ENCODE measurements at regions not wholly inside any gene's neighbourhood (a gene's known extent, or its start where the extent isn't known, plus 50 kb on each side); places are given as distances from the start of the nearest gene placed in this dataset.
"Not testable (repeated sequence)": the region's sequence is repeated elsewhere in the genome, so short reads cannot be mapped to it uniquely, and the experiment has no call there.

GRCh38 chr9:110095776-110096175, 112.2 kb downstream of the C9orf152 start:
- H3K27ac ChIP-seq (ENCODE audit: low read length) = no peak overlapping the region
- no peaks in the 10 kb centered on the region for H3K27me3 ChIP-seq (ENCODE audit: control insufficient read depth in 1 of 2, insufficient read depth in 2 of 2, low read length in 2 of 2)
- peaks cover 7% of the 10 kb centered on the region for H3K4me1 ChIP-seq (ENCODE audit: control insufficient read depth, insufficient read depth, low read length)
- no peaks in the 10 kb centered on the region for H3K36me3 ChIP-seq (ENCODE audit: control insufficient read depth in 2 of 2, insufficient read depth in 2 of 2, low read length in 2 of 2)
- H3K9ac ChIP-seq (ENCODE audit: low read length in 2 of 2) = no peak overlapping the region
- no peaks in the 10 kb centered on the region for H3K9me3 ChIP-seq (ENCODE audit: control insufficient read depth in 2 of 2, low read length in 2 of 2)
- H3K4me3 ChIP-seq (ENCODE audit: low read length in 2 of 2) = no peak overlapping the region

GRCh38 chr9:110096674-110097073, 111.3 kb downstream of the C9orf152 start:
- H3K4me3 ChIP-seq (ENCODE audit: low read length in 2 of 2); H3K4me1 ChIP-seq (ENCODE audit: control insufficient read depth, insufficient read depth, low read length); H3K9ac ChIP-seq (ENCODE audit: low read length in 2 of 2); H3K27me3 ChIP-seq (ENCODE audit: control insufficient read depth in 1 of 2, insufficient read depth in 2 of 2, low read length in 2 of 2); H3K27ac ChIP-seq (ENCODE audit: low read length); H3K9me3 ChIP-seq (ENCODE audit: control insufficient read depth in 2 of 2, low read length in 2 of 2); H3K36me3 ChIP-seq (ENCODE audit: control insufficient read depth in 2 of 2, insufficient read depth in 2 of 2, low read length in 2 of 2): not testable (repeated sequence)

- Histone ChIP-seq H3K9me3 (ENCODE audit: control insufficient read depth in 2 of 2, low read length in 2 of 2) (no peaks in the 10 kb centered on the region), H3K27me3 (ENCODE audit: control insufficient read depth in 1 of 2, insufficient read depth in 2 of 2, low read length in 2 of 2) (no peaks in the 10 kb centered on the region), H3K27ac (ENCODE audit: low read length) (no peak overlapping the region), H3K4me1 (ENCODE audit: control insufficient read depth, insufficient read depth, low read length) (peaks cover 9% of the 10 kb centered on the region), H3K4me3 (ENCODE audit: low read length in 2 of 2) (no peak overlapping the region), H3K36me3 (ENCODE audit: control insufficient read depth in 2 of 2, insufficient read depth in 2 of 2, low read length in 2 of 2) (no peaks in the 10 kb centered on the region), H3K9ac (ENCODE audit: low read length in 2 of 2) (no peak overlapping the region)
Observed at GRCh38 chr9:110099236-110100095, 108.5 kb downstream of the C9orf152 start.

- H3K36me3 ChIP-seq (ENCODE audit: control insufficient read depth in 2 of 2, insufficient read depth in 2 of 2, low read length in 2 of 2) = no peaks in the 10 kb centered on the region
- H3K4me3 ChIP-seq (ENCODE audit: low read length in 2 of 2) = no peak overlapping the region
- no peaks in the 10 kb centered on the region for H3K9me3 ChIP-seq (ENCODE audit: control insufficient read depth in 2 of 2, low read length in 2 of 2)
- no peak overlapping the region for H3K27ac ChIP-seq (ENCODE audit: low read length)
- peaks cover 7% of the 10 kb centered on the region for H3K4me1 ChIP-seq (ENCODE audit: control insufficient read depth, insufficient read depth, low read length)
- no peaks in the 10 kb centered on the region for H3K27me3 ChIP-seq (ENCODE audit: control insufficient read depth in 1 of 2, insufficient read depth in 2 of 2, low read length in 2 of 2)
- no peak overlapping the region for H3K9ac ChIP-seq (ENCODE audit: low read length in 2 of 2)
Observed at GRCh38 chr9:110101531-110102161, 106.3 kb downstream of the C9orf152 start.

GRCh38 chr9:110103257-110103656, 104.7 kb downstream of the C9orf152 start:
- Histone ChIP-seq H3K27ac (ENCODE audit: low read length) (no peak overlapping the region), H3K9ac (ENCODE audit: low read length in 2 of 2) (no peak overlapping the region), H3K27me3 (ENCODE audit: control insufficient read depth in 1 of 2, insufficient read depth in 2 of 2, low read length in 2 of 2) (no peaks in the 10 kb centered on the region), H3K4me1 (ENCODE audit: control insufficient read depth, insufficient read depth, low read length) (peaks cover 7% of the 10 kb centered on the region), H3K9me3 (ENCODE audit: control insufficient read depth in 2 of 2, low read length in 2 of 2) (no peaks in the 10 kb centered on the region), H3K36me3 (ENCODE audit: control insufficient read depth in 2 of 2, insufficient read depth in 2 of 2, low read length in 2 of 2) (no peaks in the 10 kb centered on the region), H3K4me3 (ENCODE audit: low read length in 2 of 2) (no peak overlapping the region)

GRCh38 chr9:110104261-110104809, 103.6 kb downstream of the C9orf152 start:
- Histone ChIP-seq H3K27ac (ENCODE audit: low read length) (no peak overlapping the region), H3K4me1 (ENCODE audit: control insufficient read depth, insufficient read depth, low read length) (peaks cover 7% of the 10 kb centered on the region), H3K27me3 (ENCODE audit: control insufficient read depth in 1 of 2, insufficient read depth in 2 of 2, low read length in 2 of 2) (no peaks in the 10 kb centered on the region), H3K9me3 (ENCODE audit: control insufficient read depth in 2 of 2, low read length in 2 of 2) (no peaks in the 10 kb centered on the region), H3K9ac (ENCODE audit: low read length in 2 of 2) (no peak overlapping the region), H3K36me3 (ENCODE audit: control insufficient read depth in 2 of 2, insufficient read depth in 2 of 2, low read length in 2 of 2) (no peaks in the 10 kb centered on the region), H3K4me3 (ENCODE audit: low read length in 2 of 2) (no peak overlapping the region)

GRCh38 chr9:110105107-110105506, 102.9 kb downstream of the C9orf152 start:
- no peaks in the 10 kb centered on the region for H3K9me3 ChIP-seq (ENCODE audit: control insufficient read depth in 2 of 2, low read length in 2 of 2)
- no peak overlapping the region for H3K9ac ChIP-seq (ENCODE audit: low read length in 2 of 2)
- H3K36me3 ChIP-seq (ENCODE audit: control insufficient read depth in 2 of 2, insufficient read depth in 2 of 2, low read length in 2 of 2) = no peaks in the 10 kb centered on the region
- H3K27ac ChIP-seq (ENCODE audit: low read length) = no peak overlapping the region
- no peaks in the 10 kb centered on the region for H3K27me3 ChIP-seq (ENCODE audit: control insufficient read depth in 1 of 2, insufficient read depth in 2 of 2, low read length in 2 of 2)
- no peak overlapping the region for H3K4me3 ChIP-seq (ENCODE audit: low read length in 2 of 2)
- peaks cover 7% of the 10 kb centered on the region for H3K4me1 ChIP-seq (ENCODE audit: control insufficient read depth, insufficient read depth, low read length)

- Histone ChIP-seq H3K9me3 (ENCODE audit: control insufficient read depth in 2 of 2, low read length in 2 of 2) (no peaks in the 10 kb centered on the region), H3K27ac (ENCODE audit: low read length) (no peak overlapping the region), H3K9ac (ENCODE audit: low read length in 2 of 2) (no peak overlapping the region), H3K4me1 (ENCODE audit: control insufficient read depth, insufficient read depth, low read length) (peaks cover 7% of the 10 kb centered on the region), H3K4me3 (ENCODE audit: low read length in 2 of 2) (no peak overlapping the region), H3K27me3 (ENCODE audit: control insufficient read depth in 1 of 2, insufficient read depth in 2 of 2, low read length in 2 of 2) (no peaks in the 10 kb centered on the region), H3K36me3 (ENCODE audit: control insufficient read depth in 2 of 2, insufficient read depth in 2 of 2, low read length in 2 of 2) (no peaks in the 10 kb centered on the region)
Observed at GRCh38 chr9:110106661-110107060, 101.3 kb downstream of the C9orf152 start.

- Histone ChIP-seq H3K9me3 (ENCODE audit: control insufficient read depth in 2 of 2, low read length in 2 of 2) (no peaks in the 10 kb centered on the region), H3K27ac (ENCODE audit: low read length) (no peak overlapping the region), H3K36me3 (ENCODE audit: control insufficient read depth in 2 of 2, insufficient read depth in 2 of 2, low read length in 2 of 2) (no peaks in the 10 kb centered on the region), H3K9ac (ENCODE audit: low read length in 2 of 2) (no peak overlapping the region), H3K4me3 (ENCODE audit: low read length in 2 of 2) (no peak overlapping the region), H3K4me1 (ENCODE audit: control insufficient read depth, insufficient read depth, low read length) (peaks cover 5% of the 10 kb centered on the region), H3K27me3 (ENCODE audit: control insufficient read depth in 1 of 2, insufficient read depth in 2 of 2, low read length in 2 of 2) (no peaks in the 10 kb centered on the region)
Observed at GRCh38 chr9:110109333-110110092, 98.4 kb downstream of the C9orf152 start.

- no peaks in the 10 kb centered on the region for H3K27me3 ChIP-seq (ENCODE audit: control insufficient read depth in 1 of 2, insufficient read depth in 2 of 2, low read length in 2 of 2)
- H3K27ac ChIP-seq (ENCODE audit: low read length) = no peak overlapping the region
- no peaks in the 10 kb centered on the region for H3K36me3 ChIP-seq (ENCODE audit: control insufficient read depth in 2 of 2, insufficient read depth in 2 of 2, low read length in 2 of 2)
- no peak overlapping the region for H3K4me3 ChIP-seq (ENCODE audit: low read length in 2 of 2)
- no peak overlapping the region for H3K9ac ChIP-seq (ENCODE audit: low read length in 2 of 2)
- no peaks in the 10 kb centered on the region for H3K9me3 ChIP-seq (ENCODE audit: control insufficient read depth in 2 of 2, low read length in 2 of 2)
- peaks cover 7% of the 10 kb centered on the region for H3K4me1 ChIP-seq (ENCODE audit: control insufficient read depth, insufficient read depth, low read length)
Observed at GRCh38 chr9:110110154-110110553, 97.8 kb downstream of the C9orf152 start.

Data from stomach smooth muscle (tissue), 2 donors.